H54 (cell line): ENCODE measurements at regions not wholly inside any gene's neighbourhood (a gene's known extent, or its start where the extent isn't known, plus 50 kb on each side); places are given as distances from the start of the nearest gene placed in this dataset.

Experiments used
- DNase-seq: peaks from one replicate; pipeline ENCODE4 v3.0.0; 2011; ENCODE audit warnings: low spot score, mixed read lengths; ENCODE audit not compliant: insufficient read length
- FAIRE-seq: peaks from 3 replicates; lab custom pipeline; 2011; peaks lifted over from hg19 to GRCh38; lab: Jason Lieb, UNC
- POLR2A ChIP-seq: IDR thresholded peaks from 2 replicates; pipeline ENCODE4 v1.6.1; 2011; ENCODE audit warnings: low read depth, mild to moderate bottlenecking, low read length

- no peak for TF ChIP-seq POLR2A
- DNase-seq = no peak
- FAIRE-seq = no peak
Measured at GRCh38 chr5:6090838-6091237, 287.5 kb downstream of the MED10 start.

GRCh38 chr5:6090079-6090654, 288.2 kb downstream of the MED10 start:
- TF ChIP-seq POLR2A = no peak
- DNase-seq (no peak), FAIRE-seq (no peak)

DNA sequence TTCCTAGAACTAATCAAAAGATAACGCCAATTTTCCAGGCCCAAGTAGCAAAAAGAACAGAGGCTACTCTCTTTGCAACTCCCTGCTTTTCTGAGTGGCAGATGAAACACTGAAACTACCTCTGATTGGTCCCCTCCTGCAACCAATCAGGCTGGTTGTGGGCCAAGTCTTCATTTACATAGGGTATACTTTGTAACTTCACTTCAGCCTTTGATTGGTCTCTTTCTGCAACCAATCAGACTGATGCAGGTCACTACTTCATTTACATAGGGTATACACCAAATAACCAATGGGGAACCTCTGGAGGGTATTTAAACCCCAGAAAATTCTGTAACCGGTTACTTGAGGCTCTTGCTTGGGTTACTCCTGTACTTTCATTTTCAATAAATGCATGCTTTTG, 289.6 kb downstream of the MED10 start:
- DNase-seq (no peak), FAIRE-seq (no peak)
- no peak for TF ChIP-seq POLR2A

GRCh38 chr5:6087576-6087975, 290.8 kb downstream of the MED10 start:
- no peak for TF ChIP-seq POLR2A
- FAIRE-seq = no peak
- no peak for DNase-seq

GRCh38 chr5:6086871-6087270, 291.5 kb downstream of the MED10 start:
- DNase-seq (no peak), FAIRE-seq (no peak)
- no peak for TF ChIP-seq POLR2A

DNA sequence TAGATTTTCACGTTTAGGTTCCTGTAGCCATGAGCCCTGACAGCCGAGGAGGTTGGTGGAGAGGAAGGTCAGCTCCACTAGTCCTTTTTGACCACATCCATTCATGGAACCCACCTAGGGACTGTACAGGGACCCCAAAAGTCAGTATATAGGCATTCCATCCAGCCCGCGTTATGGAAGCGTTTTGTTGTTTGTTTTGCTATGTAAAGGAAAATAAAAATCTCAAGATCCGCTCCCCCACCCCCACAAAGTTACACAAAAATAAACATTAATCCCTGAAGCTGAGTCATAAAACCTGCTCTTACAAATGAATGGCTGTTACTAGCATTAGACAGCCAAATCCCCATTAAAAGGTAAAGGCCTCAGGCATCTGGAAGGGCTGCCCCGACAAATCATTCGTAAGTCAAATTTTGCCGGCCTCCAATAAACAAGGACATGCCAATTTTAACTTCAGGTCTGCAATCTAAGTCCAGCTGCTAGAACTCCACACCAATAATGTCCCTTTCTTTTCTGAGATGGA, 292.9 kb downstream of the MED10 start:
- DNase-seq (no peak), FAIRE-seq (no peak)
- no peak for TF ChIP-seq POLR2A

DNA sequence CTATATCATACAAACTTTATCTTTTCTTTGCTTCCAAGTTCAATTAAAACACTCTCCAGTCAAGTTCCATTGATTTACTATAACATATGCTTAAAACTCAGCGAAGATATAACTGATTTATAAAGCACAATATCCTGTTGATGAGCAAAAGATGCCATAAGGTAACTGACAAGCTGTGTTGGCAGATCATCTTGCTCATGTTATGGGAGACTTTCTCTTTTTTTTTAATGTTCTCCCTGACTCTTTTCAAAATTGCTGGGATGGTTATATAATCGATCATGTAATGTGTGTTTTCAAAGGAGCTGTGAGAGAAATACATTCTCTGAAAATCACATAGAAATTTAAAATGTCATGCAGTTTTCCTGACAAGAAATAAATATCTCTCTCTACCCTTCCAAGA, 293.5 kb downstream of the MED10 start:
- DNase-seq = no peak
- no peak for FAIRE-seq
- TF ChIP-seq POLR2A = no peak

- DNase-seq (no peak), FAIRE-seq (no peak)
- no peak for TF ChIP-seq POLR2A
Measured at GRCh38 chr5:6084376-6084775, 294.0 kb downstream of the MED10 start.

DNA sequence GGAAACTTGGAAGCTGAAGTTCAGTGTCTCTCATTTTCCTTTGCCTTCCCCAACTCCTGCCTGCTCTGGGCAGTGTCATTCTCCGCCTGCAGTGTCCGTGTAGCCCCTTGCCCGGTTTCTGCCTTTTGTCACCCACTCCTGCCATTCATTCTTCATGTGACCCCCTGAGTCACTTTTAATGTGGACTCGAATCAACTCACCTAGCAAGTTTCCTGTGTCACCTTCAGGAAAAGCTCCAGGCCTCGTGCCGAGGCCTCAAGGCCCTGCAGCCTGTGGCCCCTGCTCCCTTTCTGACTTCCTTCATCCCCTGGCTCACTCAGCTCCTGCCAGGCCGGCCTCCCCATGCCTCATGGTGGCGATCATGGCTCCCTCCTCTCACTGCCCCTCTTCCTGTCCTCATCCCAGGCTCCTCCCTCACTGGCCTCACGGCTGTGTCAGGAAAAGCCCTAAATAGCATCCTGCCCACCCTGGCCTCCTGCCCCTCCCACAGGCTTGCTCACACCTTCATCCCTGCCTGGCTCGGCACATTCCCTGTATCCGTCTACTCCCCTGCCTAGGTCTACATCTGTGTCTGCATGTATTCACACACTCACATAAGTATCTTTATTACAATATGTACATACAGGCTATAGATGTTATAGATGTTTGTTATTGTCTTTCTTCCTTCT, 294.9 kb downstream of the MED10 start:
- FAIRE-seq (no peak), DNase-seq (no peak)
- no peak for TF ChIP-seq POLR2A

DNA sequence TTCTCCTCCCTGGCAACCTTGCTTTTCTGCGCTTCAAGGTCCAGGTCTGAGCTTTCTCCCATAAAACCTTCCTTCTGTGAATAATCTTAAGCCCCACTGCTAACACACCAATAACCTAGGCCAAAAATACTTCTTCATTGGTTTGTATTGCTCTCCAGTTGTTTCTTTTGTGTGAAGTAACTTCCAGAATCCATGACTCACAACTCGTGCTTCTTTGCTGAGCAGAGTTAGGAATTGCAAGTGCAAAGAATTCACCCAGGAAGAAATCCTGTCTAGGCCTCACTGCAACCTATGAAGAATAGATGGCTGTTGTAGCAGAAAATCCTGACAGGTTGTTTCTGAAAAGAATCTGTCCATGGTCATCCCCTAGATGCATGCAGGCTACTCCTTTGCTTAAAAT, 295.7 kb downstream of the MED10 start:
- TF ChIP-seq POLR2A = no peak
- FAIRE-seq = no peak
- no peak for DNase-seq

DNA sequence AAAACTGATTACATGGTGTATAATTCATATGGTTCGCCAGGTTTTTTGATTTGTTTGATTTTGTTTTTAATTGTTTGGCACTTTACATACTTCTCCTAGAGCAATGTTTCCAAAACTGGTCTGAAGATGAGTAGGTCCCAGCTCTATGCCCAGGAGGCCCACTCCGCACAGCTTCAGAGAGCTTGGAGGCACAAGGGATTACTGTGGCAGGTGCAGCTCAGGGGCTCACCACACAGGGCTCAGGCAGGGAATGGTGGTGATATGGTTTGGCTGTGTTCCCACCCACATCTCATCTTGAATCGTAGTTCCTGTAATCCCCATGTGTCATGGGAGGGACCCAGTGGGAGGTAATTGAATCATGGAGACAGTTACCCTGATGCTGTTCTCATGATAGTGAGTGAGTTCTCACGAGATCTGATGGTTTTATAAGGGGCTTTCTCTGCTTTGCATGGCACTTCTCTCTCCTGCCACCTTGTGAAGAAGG, 296.6 kb downstream of the MED10 start:
- DNase-seq = no peak
- TF ChIP-seq POLR2A = no peak
- no peak for FAIRE-seq

DNA sequence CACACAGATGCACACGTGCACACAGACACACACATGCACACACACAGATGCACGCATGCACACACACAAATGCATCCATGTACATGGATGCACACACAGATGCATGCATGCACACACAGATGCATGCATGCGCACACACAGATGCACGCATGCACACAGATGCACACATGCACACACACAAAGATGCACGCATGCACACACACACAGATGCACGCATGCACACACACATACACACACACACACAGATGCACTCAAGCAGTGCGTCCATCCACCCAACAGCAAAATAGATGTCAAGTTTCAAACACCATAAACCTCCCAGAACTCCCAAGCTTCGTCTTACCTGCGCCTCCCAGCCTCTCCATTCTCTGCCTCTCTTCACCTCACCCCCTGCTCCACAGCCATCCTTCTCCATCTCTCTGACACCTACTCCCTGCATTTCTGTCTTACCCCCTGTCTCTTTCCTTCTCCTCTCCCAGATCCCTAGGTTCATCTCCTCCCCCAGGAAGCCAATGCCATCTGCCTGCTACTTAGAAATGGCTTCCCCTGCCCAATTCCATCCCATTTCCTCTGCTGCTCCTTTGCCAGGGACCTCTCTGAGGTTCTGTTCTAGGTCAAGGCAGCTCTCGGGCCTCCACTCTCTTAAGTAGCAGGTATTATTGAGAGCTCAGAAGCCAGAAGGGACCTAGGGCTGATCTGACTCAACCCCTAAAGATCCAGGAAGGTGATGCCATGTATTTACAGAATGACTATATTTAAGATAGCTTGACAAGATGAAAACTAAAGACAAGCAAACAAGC, 297.2 kb downstream of the MED10 start:
- no peak for TF ChIP-seq POLR2A
- FAIRE-seq (no peak), DNase-seq (no peak)

DNA sequence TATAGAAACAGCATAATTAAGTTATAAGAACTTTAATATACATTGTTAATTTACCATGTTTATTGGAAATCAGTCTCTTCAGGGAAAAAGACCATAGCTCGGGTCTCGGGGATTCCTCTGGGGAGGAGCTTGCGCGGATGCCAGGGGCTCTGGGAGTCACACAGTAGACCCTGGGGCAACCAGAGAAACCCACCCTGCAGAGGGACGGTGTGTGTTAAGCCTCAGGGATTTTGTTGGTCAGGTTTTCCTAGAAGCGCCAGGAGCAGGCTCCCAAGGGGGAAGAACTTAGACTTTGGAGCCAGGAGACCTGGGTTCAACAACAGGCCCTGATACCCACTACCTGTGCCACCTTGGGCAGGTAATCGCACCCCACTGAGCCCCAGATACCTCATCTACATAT, 297.9 kb downstream of the MED10 start:
- no peak for FAIRE-seq
- TF ChIP-seq POLR2A = no peak
- no peak for DNase-seq

- TF ChIP-seq POLR2A = no peak
- FAIRE-seq (no peak), DNase-seq (no peak)
Measured at GRCh38 chr5:6078881-6079280, 299.5 kb downstream of the MED10 start.
